HG03439 (cell line): ENCODE measurements at regions not wholly inside any gene's neighbourhood (a gene's known extent, or its start where the extent isn't known, plus 50 kb on each side); places are given as distances from the start of the nearest gene placed in this dataset.
"Not testable (repeated sequence)": the region's sequence is repeated elsewhere in the genome, so short reads cannot be mapped to it uniquely, and the experiment has no call there.

Experiments used
- ATAC-seq: cut with Tn5 transposase; IDR thresholded peaks from one replicate; pipeline ENCODE4 v1.9.1; 2021; ENCODE audit warnings: mild to moderate bottlenecking, moderate library complexity; ENCODE audit not compliant: unreplicated experiment

- ATAC-seq = no peak
Measured at GRCh38 chr18:41899535-41899934, 55.5 kb upstream of the PIK3C3 start.

GRCh38 chr18:41893432-41893831, 61.6 kb upstream of the PIK3C3 start:
- no peak for ATAC-seq

DNA sequence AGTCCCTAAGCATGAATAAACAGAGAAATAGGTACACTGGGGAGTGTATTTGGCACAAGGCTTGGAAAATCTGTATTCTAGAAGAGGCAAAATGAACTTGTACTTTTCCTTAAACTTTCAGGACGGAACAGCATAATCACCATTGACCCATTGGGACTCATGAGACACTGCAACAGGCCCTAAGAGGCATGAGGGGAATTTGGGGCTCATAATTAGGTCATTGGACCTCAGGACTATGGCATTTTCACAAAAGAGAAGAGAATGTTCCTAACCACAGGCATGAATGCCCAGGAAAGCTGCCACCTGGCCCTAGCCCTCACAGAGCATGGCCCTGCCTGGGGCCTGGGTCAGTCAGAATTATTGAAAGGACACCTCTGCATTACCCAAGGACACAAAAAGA, 67.9 kb upstream of the PIK3C3 start:
- ATAC-seq = no peak

DNA sequence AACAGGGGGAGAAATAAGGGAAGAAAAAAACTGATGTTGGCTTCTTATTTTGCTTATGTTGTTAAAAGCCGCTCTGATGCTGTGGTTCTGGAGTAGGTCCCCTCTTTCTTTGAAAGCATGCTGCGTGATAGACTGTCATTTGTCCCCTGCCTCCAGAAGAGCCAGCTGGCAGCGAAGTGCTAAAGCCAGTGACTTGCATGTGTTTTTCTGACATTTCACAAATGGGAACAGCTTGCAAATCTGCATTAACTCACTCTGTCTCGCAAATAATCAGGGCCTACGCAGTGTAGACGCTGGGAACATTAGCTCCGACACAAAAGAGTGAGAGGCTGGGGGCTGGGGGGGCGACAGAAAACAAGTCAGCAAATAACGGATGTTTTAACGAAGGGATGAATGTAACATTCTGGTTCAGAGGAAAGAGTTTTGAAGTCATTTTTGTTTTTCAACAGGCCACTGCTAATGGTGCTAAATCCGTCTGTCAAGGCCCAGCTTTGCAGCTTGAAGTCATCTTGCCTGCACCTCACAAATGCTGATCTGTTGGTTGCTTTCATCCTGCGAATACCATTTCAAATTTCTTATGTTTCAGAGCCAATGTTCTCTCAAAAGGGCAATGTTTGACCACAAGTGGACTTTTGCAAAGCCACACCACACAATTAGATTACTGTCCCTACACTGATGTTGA, 68.8 kb upstream of the PIK3C3 start:
- ATAC-seq = no peak

DNA sequence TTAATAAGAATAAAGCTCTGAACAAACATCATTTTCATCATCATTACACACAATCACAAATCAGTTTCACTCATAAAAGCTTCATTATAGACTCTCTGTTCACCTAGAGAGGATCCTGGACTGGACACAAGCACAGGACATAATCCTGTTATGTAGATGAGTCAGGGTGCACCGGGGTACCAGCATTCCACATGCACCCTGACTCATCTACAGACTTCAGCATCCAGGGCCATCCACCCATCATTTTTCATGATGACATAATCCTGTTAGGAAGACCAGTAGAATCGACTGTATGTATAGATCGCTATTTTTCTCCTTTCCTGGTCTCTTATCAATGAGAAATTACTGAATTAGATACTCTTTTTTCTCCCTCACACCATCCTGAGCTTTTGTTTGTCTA, 73.7 kb upstream of the PIK3C3 start:
- ATAC-seq = no peak

DNA sequence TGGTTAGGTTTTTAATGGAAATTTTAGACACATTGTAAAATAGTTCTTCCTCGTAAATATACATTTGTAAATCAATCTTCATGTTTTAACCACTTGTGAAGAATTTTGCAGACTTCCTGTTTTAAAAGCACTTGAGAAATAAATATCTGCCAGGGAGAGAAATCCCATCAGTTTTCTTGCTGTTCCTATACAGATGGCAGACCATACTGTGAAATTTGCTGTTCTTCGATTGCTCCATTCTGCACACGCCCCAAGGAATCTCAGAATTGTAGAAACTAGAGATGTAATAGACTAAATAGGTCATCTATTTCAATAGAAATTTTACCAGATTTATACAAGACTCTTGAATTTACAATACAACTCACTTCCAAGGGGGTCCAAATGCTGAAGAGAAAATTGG, 75.8 kb upstream of the PIK3C3 start:
- no peak for ATAC-seq

- ATAC-seq = no peak
Measured at GRCh38 chr18:41875094-41875780, 79.8 kb upstream of the PIK3C3 start.

DNA sequence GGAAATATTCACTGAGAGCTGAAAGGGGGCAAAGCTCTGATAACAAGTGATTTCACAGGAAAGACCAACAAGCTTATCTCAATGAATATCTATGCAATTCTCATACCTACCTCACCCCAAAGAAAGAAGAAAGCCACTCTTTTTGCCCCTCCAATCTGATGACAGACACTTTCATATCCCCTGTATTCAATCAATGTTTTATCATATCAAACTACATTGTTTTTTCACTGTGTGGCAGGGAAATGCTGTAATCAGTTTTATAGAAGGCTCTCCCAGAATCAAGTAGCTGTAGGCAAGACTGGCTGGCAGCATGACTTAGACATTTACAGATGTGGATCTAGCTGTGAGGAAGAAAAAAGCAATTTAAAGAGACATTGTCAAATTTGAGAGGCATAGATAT, 81.3 kb upstream of the PIK3C3 start:
- no peak for ATAC-seq

GRCh38 chr18:41872206-41872605, 82.8 kb upstream of the PIK3C3 start:
- ATAC-seq = no peak

DNA sequence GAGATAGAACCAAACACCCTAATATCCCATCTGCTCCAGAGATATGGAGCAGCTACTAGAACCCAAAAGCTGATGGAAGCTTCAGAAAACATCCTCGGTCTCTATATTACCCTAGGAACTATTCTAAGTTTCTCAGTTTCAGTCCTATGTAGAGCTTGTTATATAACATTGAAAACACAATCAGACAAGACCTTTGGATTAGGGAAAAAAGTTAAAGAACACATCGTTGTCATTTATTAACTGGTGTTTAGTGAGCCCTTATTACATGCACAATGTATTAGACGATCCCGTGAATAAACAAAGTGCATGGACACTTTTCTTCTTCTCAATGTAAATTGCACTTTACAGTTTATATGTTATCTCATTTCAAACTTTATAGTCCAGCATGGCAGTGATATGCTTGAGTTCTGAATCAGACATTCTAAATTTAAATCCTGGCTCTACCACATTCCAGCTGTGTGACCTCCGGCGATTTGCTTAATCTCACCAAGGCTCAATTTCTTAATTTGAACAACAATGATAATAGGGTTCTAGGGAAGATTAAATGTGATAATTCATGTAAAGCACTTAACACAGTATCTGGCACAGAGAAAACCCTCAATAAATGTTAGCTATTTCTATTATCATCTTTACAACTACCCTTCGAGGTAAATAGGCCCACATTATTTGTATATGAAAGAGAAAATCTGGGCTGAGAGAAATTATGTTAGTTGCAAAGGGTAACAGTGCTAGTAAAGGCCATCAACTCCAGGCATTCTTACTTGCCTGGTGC, 83.6 kb upstream of the PIK3C3 start:
- ATAC-seq = no peak

- no peak for ATAC-seq
Measured at GRCh38 chr18:41870817-41871216, 84.2 kb upstream of the PIK3C3 start.

DNA sequence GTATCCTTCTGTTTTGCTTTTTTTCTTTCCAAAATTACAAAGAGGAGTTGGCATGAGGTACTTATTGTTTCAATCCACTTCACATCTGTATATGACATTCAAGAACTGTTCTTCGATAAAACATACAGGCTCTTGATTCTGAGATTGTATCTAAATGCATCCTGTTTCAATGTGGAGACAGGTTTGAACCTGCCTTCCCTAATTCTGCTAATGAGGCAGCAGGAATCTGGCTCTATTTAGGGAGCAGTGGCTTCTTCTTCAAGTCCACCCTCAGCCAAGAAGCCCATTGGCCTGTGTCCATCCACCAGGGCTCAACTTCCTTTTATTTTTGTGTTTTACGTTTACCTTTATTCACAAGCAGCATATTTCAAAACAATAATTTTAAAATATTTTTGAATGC, 84.8 kb upstream of the PIK3C3 start:
- ATAC-seq = no peak

GRCh38 chr18:41865796-41866195, 89.2 kb upstream of the PIK3C3 start:
- ATAC-seq = not testable (repeated sequence)

DNA sequence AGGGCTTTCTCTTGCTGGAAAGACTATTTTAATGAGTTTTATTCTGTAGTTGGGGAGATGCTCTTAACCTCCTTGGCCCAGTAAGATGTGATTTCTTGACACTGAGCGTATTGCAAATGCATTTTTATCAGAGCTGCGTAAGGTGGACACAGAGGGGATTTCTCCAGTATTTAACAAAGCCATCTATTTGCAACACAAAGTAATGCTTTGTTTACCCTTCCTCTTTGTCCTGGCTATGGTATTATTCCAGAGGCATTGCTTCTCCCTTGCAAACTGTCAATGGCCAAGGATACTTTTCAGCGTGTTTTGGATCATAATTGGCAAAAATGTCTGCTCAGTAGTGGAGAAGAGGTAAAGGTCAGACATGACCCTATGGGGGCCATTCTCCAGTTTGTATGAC, 90.8 kb upstream of the PIK3C3 start:
- no peak for ATAC-seq

DNA sequence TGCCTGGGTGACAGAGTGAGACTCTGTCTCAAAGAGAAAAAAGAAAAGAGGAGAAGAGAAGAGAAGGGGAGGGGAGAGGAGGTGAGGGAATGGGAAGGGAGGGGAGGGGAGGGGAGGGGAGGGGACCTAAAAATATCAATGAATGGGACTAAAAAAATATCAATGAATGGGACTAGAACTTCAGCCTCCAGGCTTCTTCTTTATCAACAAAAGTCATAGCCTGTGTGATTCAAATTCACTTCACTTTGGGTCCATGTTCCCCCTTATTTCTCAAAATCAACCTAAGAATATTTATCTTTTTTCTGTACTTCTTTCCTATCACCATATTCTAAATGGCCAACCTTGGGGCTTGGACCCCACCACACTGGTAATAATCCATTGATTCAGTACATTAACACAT, 92.1 kb upstream of the PIK3C3 start:
- no peak for ATAC-seq

DNA sequence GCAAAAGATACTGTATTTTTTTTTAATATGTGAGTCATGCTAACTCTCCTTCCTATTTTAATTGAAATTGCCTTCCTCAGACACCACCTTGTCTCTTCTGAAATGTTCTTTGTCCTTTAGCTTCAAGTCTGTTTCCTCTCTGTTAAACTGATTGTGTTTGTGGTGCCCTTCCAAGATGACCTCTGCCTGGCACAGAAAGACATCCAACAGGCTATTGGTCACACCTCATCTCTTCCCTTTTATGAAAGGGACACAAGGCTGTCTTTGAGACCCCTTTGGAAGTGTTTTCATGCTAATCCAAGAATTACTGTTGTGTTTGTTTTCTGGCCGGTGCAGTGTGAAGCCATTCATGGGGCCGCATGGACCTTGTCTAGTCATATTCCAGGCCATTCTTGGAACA, 94.0 kb upstream of the PIK3C3 start:
- ATAC-seq = no peak

DNA sequence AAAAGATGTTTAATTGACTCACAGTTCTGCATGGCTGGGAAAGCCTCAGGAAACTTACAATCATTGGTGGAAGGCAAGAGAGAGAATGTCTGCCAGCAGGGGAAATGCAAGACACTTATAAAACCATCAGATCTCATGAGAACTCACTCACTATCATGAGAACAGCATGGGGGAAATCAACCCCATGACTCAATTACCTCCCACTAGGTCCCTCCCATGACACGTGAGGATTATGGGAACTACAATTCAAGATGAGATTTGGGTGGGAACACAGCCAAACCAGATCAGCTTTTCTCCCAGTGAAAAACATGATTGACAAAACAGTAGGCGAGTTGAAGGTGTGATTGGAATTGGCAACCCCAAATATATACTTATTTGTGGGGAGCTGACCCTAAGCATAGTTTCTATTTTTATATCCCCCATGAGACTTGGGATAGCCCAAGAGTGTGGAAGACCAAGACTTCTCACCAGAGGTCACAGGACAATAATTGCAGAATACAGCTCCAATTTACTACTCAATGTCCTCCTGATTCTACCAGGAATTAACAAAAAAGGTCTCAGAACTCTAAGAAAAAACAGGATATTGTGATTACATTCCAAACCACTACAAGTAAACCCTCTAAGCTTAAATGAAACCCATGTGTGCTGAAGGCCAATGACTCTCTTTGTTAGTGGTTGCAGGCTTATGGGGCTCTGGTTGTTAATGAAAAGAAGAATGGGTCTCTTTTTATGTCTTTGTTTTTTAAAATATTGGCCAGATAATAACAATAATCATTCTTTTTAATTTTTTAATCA, 96.1 kb upstream of the PIK3C3 start:
- ATAC-seq = no peak

DNA sequence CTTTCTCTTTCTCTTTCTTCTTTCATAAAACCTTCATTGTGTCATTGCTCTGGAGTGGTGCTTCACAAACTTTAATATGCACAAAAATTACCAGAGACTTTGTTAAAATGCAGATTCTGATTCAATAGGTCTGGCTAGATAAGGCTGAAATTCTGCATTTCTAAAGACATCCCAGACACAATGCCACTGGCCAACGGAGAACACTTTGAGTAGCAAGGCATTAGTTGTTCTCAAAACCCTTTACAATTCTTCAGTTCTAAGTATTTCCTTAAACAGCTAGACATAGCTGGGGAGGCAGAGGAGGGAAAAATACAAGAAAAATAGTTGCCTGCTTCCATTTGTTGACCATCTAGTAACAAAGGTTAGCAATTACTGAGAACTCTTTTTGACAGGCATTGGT, 101.8 kb upstream of the PIK3C3 start:
- no peak for ATAC-seq

DNA sequence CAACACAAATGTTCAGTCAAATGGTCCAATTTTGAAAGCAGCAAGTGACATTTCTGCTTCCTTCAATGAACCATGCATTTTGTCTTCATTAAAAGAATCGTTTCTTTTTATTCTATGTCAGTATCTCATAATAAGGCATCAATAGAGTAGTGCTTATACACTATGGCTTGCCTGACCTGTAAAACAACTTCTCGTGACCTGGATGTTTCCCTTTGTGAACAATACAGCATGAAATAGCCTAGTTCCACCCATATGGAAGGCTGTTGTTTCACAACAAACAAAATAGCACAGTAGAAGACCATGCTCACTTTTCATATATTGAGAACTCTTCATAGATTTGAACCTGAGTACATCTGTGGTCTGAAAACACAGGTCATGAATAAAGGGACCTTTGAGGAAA, 104.3 kb upstream of the PIK3C3 start:
- ATAC-seq = no peak

DNA sequence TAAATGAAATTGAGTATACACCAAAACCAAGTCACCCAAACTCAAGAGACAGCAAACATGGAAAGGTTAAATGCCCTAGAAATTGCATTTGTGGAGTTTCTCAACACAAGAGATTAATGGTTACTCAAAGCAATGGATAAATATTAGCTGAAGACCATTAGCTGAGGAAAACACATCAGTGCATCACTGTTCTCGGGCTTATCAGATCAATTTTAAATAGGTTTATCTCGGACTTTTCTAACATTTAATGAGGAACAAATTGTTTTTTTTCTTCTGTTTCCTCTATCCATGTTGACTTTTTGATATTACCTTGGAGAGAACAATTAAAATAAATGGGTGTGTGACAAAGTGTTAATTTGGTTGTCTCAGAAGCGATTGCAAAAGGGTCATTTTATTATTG, 105.4 kb upstream of the PIK3C3 start:
- ATAC-seq = no peak

GRCh38 chr18:41845563-41845962, 109.5 kb upstream of the PIK3C3 start:
- no peak for ATAC-seq
